Mammary epithelial cell (primary cell): ENCODE measurements at regions not wholly inside any gene's neighbourhood (a gene's known extent, or its start where the extent isn't known, plus 50 kb on each side); places are given as distances from the start of the nearest gene placed in this dataset.

Source experiments
- EZH2 ChIP-seq: IDR thresholded peaks from 2 replicates; pipeline ENCODE4 v1.6.1; 2012; ENCODE audit warnings: low read length, inconsistent platforms, borderline replicate concordance
- TF ChIP-seq, protein P1 (sequence below), 2 donors: IDR thresholded peaks in 1 of 2; conservative IDR thresholded peaks in 1 of 2; 2 replicates each; pipeline ENCODE4 v1.5.1; 2011 to 2012; ENCODE audit warnings: inconsistent platforms in 2 of 2, low read length in 2 of 2, mild to moderate bottlenecking in 2 of 2, control low read depth in 1 of 2, low read depth in 1 of 2; ENCODE audit not compliant: insufficient read depth in 1 of 2; ENCODE audit errors: extremely low read depth in 1 of 2

DNA sequence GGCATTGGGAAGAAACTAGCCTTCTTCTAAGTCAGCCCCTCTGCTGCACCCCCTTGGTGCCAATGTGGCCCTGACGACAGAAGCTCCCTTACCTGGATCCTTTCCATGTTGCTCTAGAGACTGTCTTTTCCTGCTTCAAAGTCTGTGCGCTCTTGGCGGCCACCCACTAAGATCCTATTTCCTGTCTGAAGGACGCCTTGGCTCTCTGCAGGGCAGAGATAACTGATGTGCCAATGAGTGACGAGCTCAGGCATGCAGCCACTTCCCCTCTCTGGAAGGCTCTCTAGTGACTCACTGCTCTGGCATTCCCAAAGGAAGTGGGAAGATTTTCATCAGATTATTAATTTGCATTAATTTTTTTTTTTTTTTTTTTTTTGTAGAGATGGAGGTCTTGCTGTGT lies 273.5 kb downstream of the CDH20 start:
- TF ChIP-seq, protein P1, sequence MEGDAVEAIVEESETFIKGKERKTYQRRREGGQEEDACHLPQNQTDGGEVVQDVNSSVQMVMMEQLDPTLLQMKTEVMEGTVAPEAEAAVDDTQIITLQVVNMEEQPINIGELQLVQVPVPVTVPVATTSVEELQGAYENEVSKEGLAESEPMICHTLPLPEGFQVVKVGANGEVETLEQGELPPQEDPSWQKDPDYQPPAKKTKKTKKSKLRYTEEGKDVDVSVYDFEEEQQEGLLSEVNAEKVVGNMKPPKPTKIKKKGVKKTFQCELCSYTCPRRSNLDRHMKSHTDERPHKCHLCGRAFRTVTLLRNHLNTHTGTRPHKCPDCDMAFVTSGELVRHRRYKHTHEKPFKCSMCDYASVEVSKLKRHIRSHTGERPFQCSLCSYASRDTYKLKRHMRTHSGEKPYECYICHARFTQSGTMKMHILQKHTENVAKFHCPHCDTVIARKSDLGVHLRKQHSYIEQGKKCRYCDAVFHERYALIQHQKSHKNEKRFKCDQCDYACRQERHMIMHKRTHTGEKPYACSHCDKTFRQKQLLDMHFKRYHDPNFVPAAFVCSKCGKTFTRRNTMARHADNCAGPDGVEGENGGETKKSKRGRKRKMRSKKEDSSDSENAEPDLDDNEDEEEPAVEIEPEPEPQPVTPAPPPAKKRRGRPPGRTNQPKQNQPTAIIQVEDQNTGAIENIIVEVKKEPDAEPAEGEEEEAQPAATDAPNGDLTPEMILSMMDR (conservative IDR thresholded peaks at IDR 0.05 in 1 of 2, IDR thresholded peaks at IDR 0.05 in 1 of 2; ENCODE audit: extremely low read depth in 1 of 2, insufficient read depth in 1 of 2, low read depth in 1 of 2, low read length in 2 of 2): no peak
- no peak for TF ChIP-seq EZH2
